ENCODE measurements at regions not wholly inside any gene's neighbourhood (a gene's known extent, or its start where the extent isn't known, plus 50 kb on each side); places are given as distances from the start of the nearest gene placed in this dataset.
A peak's percentile ranks its signal among the peaks of the same experiment; 100 is the strongest.

DNA sequence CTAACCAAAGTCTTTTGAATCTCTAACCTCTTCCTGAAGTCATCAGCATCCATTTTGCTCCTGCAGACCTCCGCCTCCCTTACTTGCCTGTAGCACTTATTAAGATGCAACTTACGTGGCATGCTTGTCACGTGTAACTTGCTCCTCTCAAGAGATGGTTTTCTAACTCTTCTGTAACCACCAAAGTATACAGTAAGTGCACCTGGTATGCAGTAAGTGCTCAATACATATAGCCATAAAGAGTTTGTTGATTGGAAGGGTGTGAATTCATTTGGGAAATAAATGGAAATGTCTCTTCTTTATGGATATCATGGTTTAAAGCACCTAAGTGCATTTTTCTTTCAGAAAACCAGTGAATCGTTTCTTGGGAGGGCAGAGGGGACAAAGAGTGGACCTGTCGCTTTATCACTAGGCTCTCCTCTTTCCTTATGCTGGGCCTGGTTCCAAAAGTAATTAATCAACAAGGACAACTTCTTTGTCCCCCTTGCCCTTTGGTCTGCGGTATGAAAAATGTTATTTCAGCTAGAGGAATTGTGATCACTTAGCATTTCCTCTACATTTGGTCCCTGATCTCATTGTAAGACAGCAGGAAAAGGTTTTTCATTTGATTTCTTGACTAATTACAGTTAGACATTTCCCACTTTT lies 370.0 kb upstream of the SPRED2 start:
- H3K27ac ChIP-seq (ENCODE audit: low read depth, low read length) = no peak overlapping the region

DNA sequence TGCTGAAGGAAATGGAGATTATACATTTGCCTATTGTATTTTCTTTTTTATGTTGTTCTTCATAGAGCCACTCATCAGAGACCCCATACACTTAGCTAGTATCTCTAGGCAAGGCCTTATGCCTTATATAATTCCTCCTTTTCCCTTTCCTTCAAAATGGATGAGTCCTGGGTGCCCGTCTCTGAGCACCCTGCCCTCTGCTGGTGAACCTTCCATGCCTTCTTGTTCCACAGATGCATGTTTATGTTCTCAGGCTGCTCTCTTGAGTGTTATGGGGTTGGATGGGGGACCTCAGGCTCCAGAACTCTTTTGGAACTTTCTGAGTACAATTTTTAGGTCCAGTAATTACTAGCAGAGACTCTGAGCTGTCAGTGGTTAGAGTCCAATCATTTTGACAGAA lies 368.6 kb upstream of the SPRED2 start:
- no peak overlapping the region for H3K23ac ChIP-seq (ENCODE audit: low read length)
- H3K14ac ChIP-seq (ENCODE audit: low read length) = no peak overlapping the region
- H3K4me1 ChIP-seq (ENCODE audit: control insufficient read depth in 1 of 2, insufficient read depth in 2 of 2, low read length in 2 of 2) = no peaks in the 10 kb centered on the region
- no peak overlapping the region for H2BK12ac ChIP-seq (ENCODE audit: low read length)
- H3K18ac ChIP-seq (ENCODE audit: low read length) = no peak overlapping the region
- H4K91ac ChIP-seq (ENCODE audit: low read depth, low read length) = no peak overlapping the region
- H3K9me3 ChIP-seq (ENCODE audit: insufficient read depth, low read depth, low read length) = no peaks in the 10 kb centered on the region
- H4K12ac ChIP-seq (ENCODE audit: low read depth, low read length) = no peak overlapping the region
- WGBS (ENCODE audit: extremely low coverage, insufficient coverage, insufficient read length) = no CpG with 5 or more reads among the region's 1 CpG
- H3K79me1 ChIP-seq (ENCODE audit: low read length) = no peaks in the 10 kb centered on the region
- no peak overlapping the region for H3K4ac ChIP-seq (ENCODE audit: low read depth, low read length)
- no peak overlapping the region for H2BK120ac ChIP-seq (ENCODE audit: insufficient read depth, low read length, poor library complexity)
- DNase-seq = peak; percentile 23 to 59
- H3K79me2 ChIP-seq (ENCODE audit: control insufficient read depth, insufficient read depth, low read length, poor library complexity) = no peaks in the 10 kb centered on the region
- no peaks in the 10 kb centered on the region for H3K27me3 ChIP-seq (ENCODE audit: insufficient read depth, low read length)
- no peak overlapping the region for H4K8ac ChIP-seq (ENCODE audit: low read depth, low read length)
- no peak overlapping the region for H2AK5ac ChIP-seq (ENCODE audit: low read length)
- H3K4me3 ChIP-seq (ENCODE audit: low read depth, low read length) = no peak overlapping the region
- H3K27ac ChIP-seq (ENCODE audit: low read depth, low read length) = no peak overlapping the region
- no peak overlapping the region for H2BK5ac ChIP-seq (ENCODE audit: low read depth, low read length, poor library complexity)
- H2AFZ ChIP-seq (ENCODE audit: insufficient read depth, low read length, poor library complexity) = no peak overlapping the region
- no peak overlapping the region for H3K4me2 ChIP-seq (ENCODE audit: low read length)
- no peaks in the 10 kb centered on the region for H3K36me3 ChIP-seq (ENCODE audit: control insufficient read depth in 1 of 2, insufficient read depth in 2 of 2, low read length in 2 of 2)
- H3K9ac ChIP-seq (ENCODE audit: low read length) = no peak overlapping the region

More for the DNA sequence above, 370.0 kb upstream of the SPRED2 start:
- Histone ChIP-seq H3K79me1 (ENCODE audit: low read length) (no peaks in the 10 kb centered on the region), H4K12ac (ENCODE audit: low read depth, low read length) (no peak overlapping the region), H3K4me1 (ENCODE audit: control insufficient read depth in 1 of 2, insufficient read depth in 2 of 2, low read length in 2 of 2) (no peaks in the 10 kb centered on the region), H4K8ac (ENCODE audit: low read depth, low read length) (no peak overlapping the region), H3K9ac (ENCODE audit: low read length) (no peak overlapping the region), H3K23ac (ENCODE audit: low read length) (no peak overlapping the region), H2AFZ (ENCODE audit: insufficient read depth, low read length, poor library complexity) (no peak overlapping the region), H3K9me3 (ENCODE audit: insufficient read depth, low read depth, low read length) (no peaks in the 10 kb centered on the region), H3K4ac (ENCODE audit: low read depth, low read length) (no peak overlapping the region), H3K27me3 (ENCODE audit: insufficient read depth, low read length) (no peaks in the 10 kb centered on the region), H2AK5ac (ENCODE audit: low read length) (no peak overlapping the region), H3K36me3 (ENCODE audit: control insufficient read depth in 1 of 2, insufficient read depth in 2 of 2, low read length in 2 of 2) (no peaks in the 10 kb centered on the region), H3K4me2 (ENCODE audit: low read length) (no peak overlapping the region), H4K91ac (ENCODE audit: low read depth, low read length) (no peak overlapping the region), H3K4me3 (ENCODE audit: low read depth, low read length) (no peak overlapping the region), H2BK12ac (ENCODE audit: low read length) (no peak overlapping the region), H3K14ac (ENCODE audit: low read length) (no peak overlapping the region), H3K79me2 (ENCODE audit: control insufficient read depth, insufficient read depth, low read length, poor library complexity) (no peaks in the 10 kb centered on the region), H2BK120ac (ENCODE audit: insufficient read depth, low read length, poor library complexity) (no peak overlapping the region), H2BK5ac (ENCODE audit: low read depth, low read length, poor library complexity) (no peak overlapping the region), H3K18ac (ENCODE audit: low read length) (no peak overlapping the region)
- no CpG with 5 or more reads among the region's 6 CpGs for WGBS (ENCODE audit: extremely low coverage, insufficient coverage, insufficient read length)
- DNase-seq = no peak

DNA sequence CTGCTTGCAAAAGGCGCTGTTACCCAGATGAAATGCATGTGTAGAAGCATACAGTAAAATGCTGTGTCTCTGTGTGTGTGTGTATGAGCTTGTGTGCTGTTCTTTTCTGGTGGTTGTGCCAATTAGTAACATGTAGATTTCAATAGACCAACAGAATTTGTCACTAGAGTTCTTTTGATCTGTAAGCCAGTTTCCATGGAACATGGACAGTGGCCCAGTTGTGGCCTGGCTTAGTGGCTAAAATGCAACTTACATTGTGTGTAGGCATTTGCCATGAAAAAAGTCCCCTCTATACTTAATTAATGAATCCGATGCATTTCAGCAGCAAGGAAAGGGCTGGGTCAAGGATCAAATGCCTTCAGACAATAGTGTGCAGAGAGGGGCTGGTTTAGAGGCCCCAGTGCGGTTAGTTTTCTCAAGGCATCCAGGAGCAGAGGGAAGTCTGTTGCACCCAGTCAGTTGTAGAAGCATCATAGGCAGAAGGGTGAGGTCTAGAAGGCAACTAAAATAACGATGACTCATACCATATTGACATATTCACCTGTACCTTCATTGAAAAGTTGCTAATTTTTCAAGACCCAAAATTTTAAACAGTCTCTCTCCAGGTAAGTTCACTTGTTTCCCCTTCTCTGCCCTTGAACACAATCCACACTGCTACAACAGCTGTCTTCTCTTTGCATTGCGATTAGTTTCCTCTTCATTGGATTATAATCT lies 366.9 kb upstream of the SPRED2 start:
- no CpG with 5 or more reads among the region's 5 CpGs for whole genome bisulfite sequencing (ENCODE audit: extremely low coverage, insufficient coverage, insufficient read length)
- DNase-seq = no peak
- Histone ChIP-seq H3K18ac (ENCODE audit: low read length) (no peak overlapping the region), H3K36me3 (ENCODE audit: control insufficient read depth in 1 of 2, insufficient read depth in 2 of 2, low read length in 2 of 2) (no peaks in the 10 kb centered on the region), H2BK5ac (ENCODE audit: low read depth, low read length, poor library complexity) (no peak overlapping the region), H3K4me1 (ENCODE audit: control insufficient read depth in 1 of 2, insufficient read depth in 2 of 2, low read length in 2 of 2) (no peaks in the 10 kb centered on the region), H4K91ac (ENCODE audit: low read depth, low read length) (no peak overlapping the region), H4K8ac (ENCODE audit: low read depth, low read length) (no peak overlapping the region), H2BK12ac (ENCODE audit: low read length) (no peak overlapping the region), H2AK5ac (ENCODE audit: low read length) (no peak overlapping the region), H2BK120ac (ENCODE audit: insufficient read depth, low read length, poor library complexity) (no peak overlapping the region), H3K79me1 (ENCODE audit: low read length) (no peaks in the 10 kb centered on the region), H3K4me2 (ENCODE audit: low read length) (no peak overlapping the region), H3K4ac (ENCODE audit: low read depth, low read length) (no peak overlapping the region), H4K12ac (ENCODE audit: low read depth, low read length) (no peak overlapping the region), H3K23ac (ENCODE audit: low read length) (no peak overlapping the region), H3K14ac (ENCODE audit: low read length) (no peak overlapping the region), H2AFZ (ENCODE audit: insufficient read depth, low read length, poor library complexity) (no peak overlapping the region), H3K9me3 (ENCODE audit: insufficient read depth, low read depth, low read length) (no peaks in the 10 kb centered on the region), H3K79me2 (ENCODE audit: control insufficient read depth, insufficient read depth, low read length, poor library complexity) (no peaks in the 10 kb centered on the region), H3K27ac (ENCODE audit: low read depth, low read length) (no peak overlapping the region), H3K9ac (ENCODE audit: low read length) (no peak overlapping the region), H3K4me3 (ENCODE audit: low read depth, low read length) (no peak overlapping the region), H3K27me3 (ENCODE audit: insufficient read depth, low read length) (no peaks in the 10 kb centered on the region)

DNA sequence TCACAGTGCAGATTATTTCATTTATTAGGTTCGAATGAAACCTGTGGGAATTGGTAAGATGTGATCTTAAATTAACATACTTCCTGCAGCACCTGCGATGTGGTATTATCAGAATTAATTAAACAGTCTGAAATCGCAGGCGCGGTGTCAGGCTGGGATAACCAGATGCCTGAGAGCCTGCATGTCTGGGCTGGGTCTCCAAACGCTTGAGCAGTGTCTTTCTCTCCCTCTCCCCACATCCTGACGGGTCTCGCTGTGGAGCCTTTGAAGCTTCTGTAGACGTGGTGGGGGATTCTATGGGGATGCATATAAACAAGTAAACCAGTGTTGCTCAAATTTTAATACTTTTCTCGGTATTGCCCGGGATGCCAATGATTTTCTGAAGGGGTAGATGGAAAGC lies 366.2 kb upstream of the SPRED2 start:
- Histone ChIP-seq H2BK120ac (ENCODE audit: insufficient read depth, low read length, poor library complexity) (no peak overlapping the region), H2BK12ac (ENCODE audit: low read length) (no peak overlapping the region), H3K79me1 (ENCODE audit: low read length) (no peaks in the 10 kb centered on the region), H3K79me2 (ENCODE audit: control insufficient read depth, insufficient read depth, low read length, poor library complexity) (no peaks in the 10 kb centered on the region), H3K18ac (ENCODE audit: low read length) (no peak overlapping the region), H3K9ac (ENCODE audit: low read length) (no peak overlapping the region), H3K23ac (ENCODE audit: low read length) (no peak overlapping the region), H3K4ac (ENCODE audit: low read depth, low read length) (no peak overlapping the region), H2BK5ac (ENCODE audit: low read depth, low read length, poor library complexity) (no peak overlapping the region), H3K9me3 (ENCODE audit: insufficient read depth, low read depth, low read length) (no peaks in the 10 kb centered on the region), H3K27me3 (ENCODE audit: insufficient read depth, low read length) (no peaks in the 10 kb centered on the region), H3K36me3 (ENCODE audit: control insufficient read depth in 1 of 2, insufficient read depth in 2 of 2, low read length in 2 of 2) (no peaks in the 10 kb centered on the region), H4K8ac (ENCODE audit: low read depth, low read length) (no peak overlapping the region), H4K12ac (ENCODE audit: low read depth, low read length) (no peak overlapping the region), H2AFZ (ENCODE audit: insufficient read depth, low read length, poor library complexity) (no peak overlapping the region), H3K4me2 (ENCODE audit: low read length) (no peak overlapping the region), H3K14ac (ENCODE audit: low read length) (no peak overlapping the region), H3K4me3 (ENCODE audit: low read depth, low read length) (no peak overlapping the region), H2AK5ac (ENCODE audit: low read length) (no peak overlapping the region), H4K91ac (ENCODE audit: low read depth, low read length) (no peak overlapping the region), H3K4me1 (ENCODE audit: control insufficient read depth in 1 of 2, insufficient read depth in 2 of 2, low read length in 2 of 2) (no peaks in the 10 kb centered on the region), H3K27ac (ENCODE audit: low read depth, low read length) (no peak overlapping the region)
- no peak for DNase-seq
- WGBS (ENCODE audit: extremely low coverage, insufficient coverage, insufficient read length) = no CpG with 5 or more reads among the region's 11 CpGs
